ENCODE measurements at regions not wholly inside any gene's neighbourhood (a gene's known extent, or its start where the extent isn't known, plus 50 kb on each side); places are given as distances from the start of the nearest gene placed in this dataset.

DNA sequence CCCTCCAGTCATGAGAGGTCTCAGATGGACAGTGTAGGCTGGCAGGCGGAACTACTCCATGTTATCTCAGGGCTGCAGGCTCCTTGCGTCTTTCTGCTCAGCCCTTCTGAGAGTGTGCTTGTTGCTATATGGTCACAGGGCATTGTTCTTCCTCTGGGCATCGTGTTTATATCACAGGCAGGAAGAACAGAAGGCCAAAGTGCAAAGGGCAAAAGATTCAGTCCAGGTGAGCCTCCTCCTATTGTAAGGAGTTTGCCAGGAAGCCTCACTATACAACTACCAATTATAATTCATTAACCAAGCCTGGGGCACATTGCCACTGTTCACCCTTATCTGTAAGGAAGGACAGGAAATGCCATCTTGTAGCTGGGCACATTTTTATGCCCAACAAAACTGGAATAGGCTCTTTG, 195.5 kb upstream of the KITLG start:
- Histone ChIP-seq H3K9ac (no peak overlapping the region), H2AFZ (replicated peaks) (no peak overlapping the region), H3K4me3 (no peak overlapping the region), H3K4me2 (no peak overlapping the region), H3K79me2 (ENCODE audit: low read depth) (no peaks in the 10 kb centered on the region), H4K20me1 (ENCODE audit: low read depth) (no peaks in the 10 kb centered on the region), H3K36me3 (no peaks in the 10 kb centered on the region), H3K4me1 (no peaks in the 10 kb centered on the region), H3K9me3 (ENCODE audit: low read depth) (no peaks in the 10 kb centered on the region), H3F3A (ENCODE audit: low read depth) (no peaks in the 10 kb centered on the region), H3K27me3 (no peaks in the 10 kb centered on the region), H3K27ac (no peak overlapping the region)
- no peak overlapping the region for H3K27ac Mint-ChIP-seq
- H3K27me3 Mint-ChIP-seq (ENCODE audit: insufficient read depth, low read depth): peaks cover 2% of the 10 kb centered on the region
- no peaks in the 10 kb centered on the region for H3K4me1 Mint-ChIP-seq
- H3K36me3 Mint-ChIP-seq: no peaks in the 10 kb centered on the region
- no peaks in the 10 kb centered on the region for H3K9me3 Mint-ChIP-seq
- H3K4me3 Mint-ChIP-seq: no peak overlapping the region
- no peak for DNase-seq (ENCODE audit: low spot score)
- no peak for TF ChIP-seq EZH2phosphoT487 (IDR thresholded peaks at IDR 0.05)
- TF ChIP-seq, protein P1, sequence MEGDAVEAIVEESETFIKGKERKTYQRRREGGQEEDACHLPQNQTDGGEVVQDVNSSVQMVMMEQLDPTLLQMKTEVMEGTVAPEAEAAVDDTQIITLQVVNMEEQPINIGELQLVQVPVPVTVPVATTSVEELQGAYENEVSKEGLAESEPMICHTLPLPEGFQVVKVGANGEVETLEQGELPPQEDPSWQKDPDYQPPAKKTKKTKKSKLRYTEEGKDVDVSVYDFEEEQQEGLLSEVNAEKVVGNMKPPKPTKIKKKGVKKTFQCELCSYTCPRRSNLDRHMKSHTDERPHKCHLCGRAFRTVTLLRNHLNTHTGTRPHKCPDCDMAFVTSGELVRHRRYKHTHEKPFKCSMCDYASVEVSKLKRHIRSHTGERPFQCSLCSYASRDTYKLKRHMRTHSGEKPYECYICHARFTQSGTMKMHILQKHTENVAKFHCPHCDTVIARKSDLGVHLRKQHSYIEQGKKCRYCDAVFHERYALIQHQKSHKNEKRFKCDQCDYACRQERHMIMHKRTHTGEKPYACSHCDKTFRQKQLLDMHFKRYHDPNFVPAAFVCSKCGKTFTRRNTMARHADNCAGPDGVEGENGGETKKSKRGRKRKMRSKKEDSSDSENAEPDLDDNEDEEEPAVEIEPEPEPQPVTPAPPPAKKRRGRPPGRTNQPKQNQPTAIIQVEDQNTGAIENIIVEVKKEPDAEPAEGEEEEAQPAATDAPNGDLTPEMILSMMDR (IDR thresholded peaks at IDR 0.05): no peak
- no peak for TF ChIP-seq EZH2 (IDR thresholded peaks at IDR 0.05)

- no peak overlapping the region for H2AFZ ChIP-seq (replicated peaks)
- no peaks in the 10 kb centered on the region for H3K27me3 ChIP-seq
- no peak overlapping the region for H3K27ac ChIP-seq
- no peak overlapping the region for H3K4me2 ChIP-seq
- Mint-ChIP-seq H3K4me3 (no peak overlapping the region), H3K27ac (no peak overlapping the region), H3K9me3 (peaks cover 4% of the 10 kb centered on the region), H3K27me3 (ENCODE audit: insufficient read depth, low read depth) (no peaks in the 10 kb centered on the region), H3K36me3 (no peaks in the 10 kb centered on the region), H3K4me1 (no peaks in the 10 kb centered on the region)
- H3K79me2 ChIP-seq (ENCODE audit: low read depth): no peaks in the 10 kb centered on the region
- H3F3A ChIP-seq (ENCODE audit: low read depth): no peaks in the 10 kb centered on the region
- H3K4me3 ChIP-seq: no peak overlapping the region
- no peak overlapping the region for H3K9ac ChIP-seq
- no peak for DNase-seq (ENCODE audit: low spot score)
- H4K20me1 ChIP-seq (ENCODE audit: low read depth): no peaks in the 10 kb centered on the region
- H3K9me3 ChIP-seq (ENCODE audit: low read depth): no peaks in the 10 kb centered on the region
- H3K4me1 ChIP-seq: no peaks in the 10 kb centered on the region
- TF ChIP-seq EZH2 (IDR thresholded peaks at IDR 0.05): no peak
- H3K36me3 ChIP-seq: no peaks in the 10 kb centered on the region
These were observed 187.4 kb upstream of the KITLG start for GRCh38 chr12:88767699-88768098.

GRCh38 chr12:88764781-88765480, 184.7 kb upstream of the KITLG start:
- Histone ChIP-seq H3K27me3 (no peaks in the 10 kb centered on the region), H4K20me1 (ENCODE audit: low read depth) (no peaks in the 10 kb centered on the region), H3K4me3 (no peak overlapping the region), H3K9ac (no peak overlapping the region), H3F3A (ENCODE audit: low read depth) (no peaks in the 10 kb centered on the region), H3K36me3 (no peaks in the 10 kb centered on the region), H2AFZ (replicated peaks) (no peak overlapping the region), H3K27ac (no peak overlapping the region), H3K79me2 (ENCODE audit: low read depth) (no peaks in the 10 kb centered on the region), H3K9me3 (ENCODE audit: low read depth) (no peaks in the 10 kb centered on the region), H3K4me2 (no peak overlapping the region), H3K4me1 (no peaks in the 10 kb centered on the region)
- TF ChIP-seq, protein P1 (IDR thresholded peaks at IDR 0.05): no peak
- TF ChIP-seq EZH2phosphoT487 (IDR thresholded peaks at IDR 0.05) (no peak), EZH2 (IDR thresholded peaks at IDR 0.05) (no peak)
- H3K27ac Mint-ChIP-seq: no peak overlapping the region
- no peaks in the 10 kb centered on the region for H3K4me1 Mint-ChIP-seq
- no peaks in the 10 kb centered on the region for H3K27me3 Mint-ChIP-seq (ENCODE audit: insufficient read depth, low read depth)
- peaks cover 4% of the 10 kb centered on the region for H3K9me3 Mint-ChIP-seq
- H3K4me3 Mint-ChIP-seq: no peak overlapping the region
- DNase-seq (ENCODE audit: low spot score): no peak
- H3K36me3 Mint-ChIP-seq: no peaks in the 10 kb centered on the region

GRCh38 chr12:88763536-88764100, 183.3 kb upstream of the KITLG start:
- Mint-ChIP-seq H3K27me3 (ENCODE audit: insufficient read depth, low read depth) (no peaks in the 10 kb centered on the region), H3K9me3 (peaks cover 4% of the 10 kb centered on the region), H3K27ac (no peak overlapping the region), H3K4me1 (no peaks in the 10 kb centered on the region), H3K4me3 (no peak overlapping the region), H3K36me3 (no peaks in the 10 kb centered on the region)
- Histone ChIP-seq H3K4me1 (no peaks in the 10 kb centered on the region), H3K9me3 (ENCODE audit: low read depth) (no peaks in the 10 kb centered on the region), H3K4me3 (no peak overlapping the region), H4K20me1 (ENCODE audit: low read depth) (no peaks in the 10 kb centered on the region), H3K27ac (no peak overlapping the region), H3K27me3 (no peaks in the 10 kb centered on the region), H3K4me2 (no peak overlapping the region), H3K36me3 (no peaks in the 10 kb centered on the region), H3K79me2 (ENCODE audit: low read depth) (no peaks in the 10 kb centered on the region), H3K9ac (no peak overlapping the region), H3F3A (ENCODE audit: low read depth) (no peaks in the 10 kb centered on the region), H2AFZ (replicated peaks) (no peak overlapping the region)
- TF ChIP-seq, protein P1 (IDR thresholded peaks at IDR 0.05): no peak
- TF ChIP-seq EZH2phosphoT487 (IDR thresholded peaks at IDR 0.05) (no peak), EZH2 (IDR thresholded peaks at IDR 0.05) (no peak)
- DNase-seq (ENCODE audit: low spot score): no peak
